ENCODE measurements at regions not wholly inside any gene's neighbourhood (a gene's known extent, or its start where the extent isn't known, plus 50 kb on each side); places are given as distances from the start of the nearest gene placed in this dataset.

DNA sequence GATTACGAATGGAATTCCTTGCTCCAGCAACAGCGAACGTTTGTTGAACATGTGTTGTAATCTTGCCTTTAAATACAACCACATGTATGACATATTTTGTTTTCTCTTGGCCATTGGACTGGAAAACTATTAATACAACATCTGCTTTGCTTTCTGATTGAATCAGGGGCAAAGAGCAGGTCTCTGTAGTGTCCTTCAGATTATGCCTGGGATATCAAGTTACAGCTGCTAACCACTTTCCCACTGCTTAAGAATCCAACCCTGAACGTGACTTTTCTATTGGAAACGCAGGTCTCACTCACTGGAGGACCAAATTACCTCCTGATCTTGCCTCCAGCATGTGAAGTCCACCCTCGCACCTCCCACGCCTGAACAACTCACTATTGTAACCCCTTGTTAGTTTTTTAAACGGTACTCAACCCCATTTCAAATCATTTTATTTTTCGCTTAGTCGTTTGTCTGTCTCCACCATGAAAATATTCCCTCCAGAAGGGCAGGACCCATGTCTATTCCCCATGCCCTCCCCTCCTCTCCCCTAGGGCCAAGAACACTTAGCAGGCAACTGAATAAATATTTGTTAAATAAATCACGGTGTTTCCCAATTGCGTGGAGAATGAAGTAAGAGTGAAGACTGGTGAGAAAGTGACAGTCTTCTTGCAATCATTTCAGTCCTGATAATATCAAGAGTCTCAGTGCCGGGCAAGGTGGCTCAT is 57.4 kb upstream of the MRTFB start:
- TF ChIP-seq, protein P1, sequence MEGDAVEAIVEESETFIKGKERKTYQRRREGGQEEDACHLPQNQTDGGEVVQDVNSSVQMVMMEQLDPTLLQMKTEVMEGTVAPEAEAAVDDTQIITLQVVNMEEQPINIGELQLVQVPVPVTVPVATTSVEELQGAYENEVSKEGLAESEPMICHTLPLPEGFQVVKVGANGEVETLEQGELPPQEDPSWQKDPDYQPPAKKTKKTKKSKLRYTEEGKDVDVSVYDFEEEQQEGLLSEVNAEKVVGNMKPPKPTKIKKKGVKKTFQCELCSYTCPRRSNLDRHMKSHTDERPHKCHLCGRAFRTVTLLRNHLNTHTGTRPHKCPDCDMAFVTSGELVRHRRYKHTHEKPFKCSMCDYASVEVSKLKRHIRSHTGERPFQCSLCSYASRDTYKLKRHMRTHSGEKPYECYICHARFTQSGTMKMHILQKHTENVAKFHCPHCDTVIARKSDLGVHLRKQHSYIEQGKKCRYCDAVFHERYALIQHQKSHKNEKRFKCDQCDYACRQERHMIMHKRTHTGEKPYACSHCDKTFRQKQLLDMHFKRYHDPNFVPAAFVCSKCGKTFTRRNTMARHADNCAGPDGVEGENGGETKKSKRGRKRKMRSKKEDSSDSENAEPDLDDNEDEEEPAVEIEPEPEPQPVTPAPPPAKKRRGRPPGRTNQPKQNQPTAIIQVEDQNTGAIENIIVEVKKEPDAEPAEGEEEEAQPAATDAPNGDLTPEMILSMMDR (conservative IDR thresholded peaks at IDR 0.05): no peak
- TF ChIP-seq EZH2 (IDR thresholded peaks at IDR 0.05; ENCODE audit: low read depth): no peak
